LNCAP (cell line): ENCODE measurements at regions not wholly inside any gene's neighbourhood (a gene's known extent, or its start where the extent isn't known, plus 50 kb on each side); places are given as distances from the start of the nearest gene placed in this dataset.

ENCODE experiments used
- CTCF ChIP-seq: fragments of 450-650 bp; IDR thresholded peaks from 2 replicates; pipeline ENCODE4 v1.5.1; 2017; ENCODE audit warnings: mild to moderate bottlenecking

- no peak for TF ChIP-seq CTCF
Observed at GRCh38 chr11:119983816-119984215, 154.1 kb downstream of the TRIM29 start.

DNA sequence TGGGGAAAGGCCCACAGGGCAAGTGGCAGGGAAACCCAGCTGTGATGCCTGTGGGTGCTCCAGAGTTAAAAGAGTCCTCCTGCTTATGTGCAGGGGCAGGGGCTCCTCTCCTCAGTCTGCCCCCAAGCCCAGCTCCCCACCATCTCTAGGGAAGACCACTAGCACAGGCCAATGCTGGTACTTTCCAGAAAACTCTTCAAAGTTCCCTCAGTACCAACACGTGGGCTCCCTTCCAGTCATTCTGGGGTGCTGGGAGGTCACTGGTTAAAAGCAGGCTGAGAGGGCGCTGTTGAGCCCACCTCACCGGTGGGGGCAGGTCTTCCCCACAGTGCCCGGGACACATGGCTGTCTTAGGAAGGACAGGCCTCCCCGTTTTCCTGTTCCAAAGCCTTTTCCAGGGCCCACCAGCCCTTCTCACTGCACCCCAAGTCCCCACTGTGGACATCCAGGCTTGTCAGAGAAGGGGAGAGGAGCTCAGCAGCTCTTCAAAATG lies 154.6 kb downstream of the TRIM29 start:
- no peak for TF ChIP-seq CTCF

- TF ChIP-seq CTCF: no peak
Observed at GRCh38 chr11:119982517-119983239, 155.2 kb downstream of the TRIM29 start.

DNA sequence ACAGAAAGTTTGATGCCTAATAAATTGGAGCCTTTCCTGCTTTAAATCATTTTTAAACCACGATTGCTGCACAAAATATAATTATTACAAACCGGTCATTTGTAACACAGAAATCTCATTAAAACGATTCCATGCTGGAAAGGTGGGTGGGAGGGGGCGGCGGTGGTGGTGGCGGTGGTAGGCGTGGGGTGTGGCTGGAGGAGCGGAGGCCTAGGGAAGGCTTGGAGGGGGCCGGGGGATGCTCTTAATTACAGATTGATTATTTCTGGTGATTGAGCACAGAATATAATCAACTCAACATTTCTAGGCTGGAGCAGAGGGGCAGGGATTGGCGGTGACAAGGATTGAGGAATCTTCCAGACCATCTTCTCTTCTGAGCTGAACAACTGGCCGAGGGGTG lies 157.5 kb downstream of the TRIM29 start:
- TF ChIP-seq CTCF: no peak

DNA sequence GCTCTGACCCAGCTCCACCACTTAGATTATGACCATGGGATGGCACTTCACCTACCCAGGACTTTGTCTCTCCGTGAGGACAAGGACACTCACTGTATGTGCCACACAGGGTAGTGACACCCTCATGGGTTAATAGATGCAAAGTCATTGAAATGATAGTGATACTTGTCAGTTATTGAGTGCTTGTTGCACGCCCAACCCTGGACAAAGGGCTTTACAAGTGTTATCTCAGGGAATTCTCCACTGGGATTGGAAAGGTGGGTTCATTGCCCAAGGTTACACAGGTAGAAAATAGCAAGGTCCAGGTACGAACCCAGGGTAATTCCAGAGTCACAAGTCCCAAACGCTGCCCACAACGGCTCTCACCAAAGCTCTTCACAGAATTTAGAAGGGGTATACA lies 158.2 kb downstream of the TRIM29 start:
- TF ChIP-seq CTCF: no peak

- no peak for TF ChIP-seq CTCF
Observed at GRCh38 chr11:119978696-119979095, 159.2 kb downstream of the TRIM29 start.

DNA sequence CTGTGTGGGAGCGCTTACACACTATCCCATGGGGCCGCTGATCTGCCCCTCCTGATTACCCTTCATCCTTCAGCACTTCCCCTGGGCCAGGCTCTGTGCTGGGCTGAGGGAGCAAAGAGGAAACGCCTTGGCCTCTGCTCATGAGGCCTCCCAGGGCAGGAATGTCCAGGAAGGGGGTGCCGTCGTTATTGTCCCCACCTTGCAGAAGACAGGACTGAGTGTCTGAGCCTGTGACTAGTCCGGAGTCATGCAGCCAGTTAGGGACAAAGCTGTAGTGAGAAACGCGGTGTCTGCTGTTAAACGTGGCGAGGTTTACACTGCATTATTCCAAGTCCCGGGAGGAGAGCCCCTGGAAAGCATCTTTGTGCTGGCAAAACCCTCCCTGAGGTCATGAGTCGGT lies 160.0 kb downstream of the TRIM29 start:
- TF ChIP-seq CTCF: no peak

GRCh38 chr11:119977561-119977860 lies 160.4 kb downstream of the TRIM29 start:
- TF ChIP-seq CTCF: no peak
